ENCODE measurements at regions not wholly inside any gene's neighbourhood (a gene's known extent, or its start where the extent isn't known, plus 50 kb on each side); places are given as distances from the start of the nearest gene placed in this dataset.

- DNase-seq (ENCODE audit: extremely low spot score) = no peak
- POLR2A ChIA-PET = no interaction called here
- TF ChIP-seq CTCF (IDR thresholded peaks at IDR 0.05; ENCODE audit: control extremely low read depth, extremely low read depth, low read depth, missing control alignments) = no peak
- CTCF ChIA-PET = interaction anchor here (0.7 to 4.0 kb wide), 8 partner anchors 61 to 422 kb away, joined by 3 to 18 read pairs (median 3); no protein-coding TSS in a partner anchor
Observed at GRCh38 chr7:50211130-50212015, 93.1 kb upstream of the IKZF1 start.

GRCh38 chr7:50210706-50211115 is 93.8 kb upstream of the IKZF1 start:
- no peak for DNase-seq (ENCODE audit: extremely low spot score)
- CTCF ChIA-PET = interaction anchor here (0.7 to 4.0 kb wide), 8 partner anchors 62 to 423 kb away, joined by 3 to 18 read pairs (median 3); no protein-coding TSS in a partner anchor
- POLR2A ChIA-PET = no interaction called here
- TF ChIP-seq CTCF (IDR thresholded peaks at IDR 0.05; ENCODE audit: control extremely low read depth, extremely low read depth, low read depth, missing control alignments) = no peak

GRCh38 chr7:50209461-50210135 is 94.9 kb upstream of the IKZF1 start:
- POLR2A ChIA-PET = no interaction called here
- TF ChIP-seq CTCF (IDR thresholded peaks at IDR 0.05; ENCODE audit: control extremely low read depth, extremely low read depth, low read depth, missing control alignments) = no peak
- CTCF ChIA-PET = interaction anchor here (0.8 to 4.0 kb wide), 5 partner anchors 58 to 163 kb away, joined by 3 to 18 read pairs (median 3); no protein-coding TSS in a partner anchor
- DNase-seq (ENCODE audit: extremely low spot score) = no peak

- POLR2A ChIA-PET = no interaction called here
- DNase-seq (ENCODE audit: extremely low spot score) = no peak
- CTCF ChIA-PET = interaction anchor here (2.2 to 7.4 kb wide), 4 partner anchors 65 to 260 kb away, joined by 6 to 136 read pairs (median 54); no protein-coding TSS in a partner anchor
- TF ChIP-seq CTCF (IDR thresholded peaks at IDR 0.05; ENCODE audit: control extremely low read depth, extremely low read depth, low read depth, missing control alignments) = no peak
Observed at GRCh38 chr7:50208378-50208982, 96.0 kb upstream of the IKZF1 start.

GRCh38 chr7:50207686-50208255 is 96.7 kb upstream of the IKZF1 start:
- ChIA-PET CTCF (interaction anchor here (1.1 to 7.4 kb wide), 11 partner anchors 15 to 260 kb away, joined by 3 to 136 read pairs (median 13); partner anchors contain the start of gene ZPBP), POLR2A (no interaction called here)
- no peak for TF ChIP-seq CTCF (IDR thresholded peaks at IDR 0.05; ENCODE audit: control extremely low read depth, extremely low read depth, low read depth, missing control alignments)
- DNase-seq (ENCODE audit: extremely low spot score) = no peak

GRCh38 chr7:50207251-50207564 is 97.3 kb upstream of the IKZF1 start:
- CTCF ChIA-PET = interaction anchor here (0.8 to 7.4 kb wide), 18 partner anchors 14 to 261 kb away, joined by 3 to 136 read pairs (median 9); partner anchors contain the start of gene ZPBP
- POLR2A ChIA-PET = interaction anchor here (0.7 kb wide), 1 partner anchor 1966 kb away, joined by 3 read pairs; no protein-coding TSS in a partner anchor
- no peak for TF ChIP-seq CTCF (IDR thresholded peaks at IDR 0.05; ENCODE audit: control extremely low read depth, extremely low read depth, low read depth, missing control alignments)

More at GRCh38 chr7:50207251-50207564, 97.3 kb upstream of the IKZF1 start:
- DNase-seq (ENCODE audit: extremely low spot score) = no peak
